ENCODE measurements at regions not wholly inside any gene's neighbourhood (a gene's known extent, or its start where the extent isn't known, plus 50 kb on each side); places are given as distances from the start of the nearest gene placed in this dataset.

- no peak for DNase-seq (ENCODE audit: low read depth, low spot score)
Observed at GRCh38 chr14:61893371-61893940, 131.2 kb downstream of the SNAPC1 start.

GRCh38 chr14:61894452-61895077 lies 132.3 kb downstream of the SNAPC1 start:
- peak; percentile 39 for DNase-seq (ENCODE audit: low read depth, low spot score)

- no peak for DNase-seq (ENCODE audit: low read depth, low spot score)
Observed at GRCh38 chr14:61897300-61897699, 135.1 kb downstream of the SNAPC1 start.

- DNase-seq (ENCODE audit: low read depth, low spot score): no peak
Observed at GRCh38 chr14:61898568-61898967, 136.3 kb downstream of the SNAPC1 start.

GRCh38 chr14:61899497-61899896 lies 137.3 kb downstream of the SNAPC1 start:
- DNase-seq (ENCODE audit: low read depth, low spot score): no peak

- no peak for DNase-seq (ENCODE audit: low read depth, low spot score)
Observed at GRCh38 chr14:61904946-61905345, 142.7 kb downstream of the SNAPC1 start.

GRCh38 chr14:61911574-61911973 lies 149.4 kb downstream of the SNAPC1 start:
- no peak for DNase-seq (ENCODE audit: low read depth, low spot score)

- no peak for DNase-seq (ENCODE audit: low read depth, low spot score)
Observed at GRCh38 chr14:61918998-61919397, 156.8 kb downstream of the SNAPC1 start.

GRCh38 chr14:61923348-61923747 lies 161.1 kb downstream of the SNAPC1 start:
- no peak for DNase-seq (ENCODE audit: low read depth, low spot score)

GRCh38 chr14:61925043-61925442 lies 162.8 kb downstream of the SNAPC1 start:
- DNase-seq (ENCODE audit: low read depth, low spot score): no peak

- DNase-seq (ENCODE audit: low read depth, low spot score): no peak
Observed at GRCh38 chr14:61925732-61926435, 163.7 kb downstream of the SNAPC1 start.

- DNase-seq (ENCODE audit: low read depth, low spot score): no peak
Observed at GRCh38 chr14:61927060-61927459, 164.8 kb downstream of the SNAPC1 start.

- no peak for DNase-seq (ENCODE audit: low read depth, low spot score)
Observed at GRCh38 chr14:61927520-61927919, 165.3 kb downstream of the SNAPC1 start.

GRCh38 chr14:61928300-61928699 lies 166.1 kb downstream of the SNAPC1 start:
- no peak for DNase-seq (ENCODE audit: low read depth, low spot score)

GRCh38 chr14:61928701-61929100 lies 166.5 kb downstream of the SNAPC1 start:
- no peak for DNase-seq (ENCODE audit: low read depth, low spot score)

GRCh38 chr14:61929651-61930050 lies 167.4 kb downstream of the SNAPC1 start:
- no peak for DNase-seq (ENCODE audit: low read depth, low spot score)

- no peak for DNase-seq (ENCODE audit: low read depth, low spot score)
Observed at GRCh38 chr14:61930101-61930857, 168.1 kb downstream of the SNAPC1 start.

GRCh38 chr14:61932974-61933373 lies 170.8 kb downstream of the SNAPC1 start:
- DNase-seq (ENCODE audit: low read depth, low spot score): no peak

- no peak for DNase-seq (ENCODE audit: low read depth, low spot score)
Observed at GRCh38 chr14:61934385-61934784, 172.2 kb downstream of the SNAPC1 start.

GRCh38 chr14:61939776-61940175 lies 177.6 kb downstream of the SNAPC1 start:
- DNase-seq (ENCODE audit: low read depth, low spot score): no peak

- DNase-seq (ENCODE audit: low read depth, low spot score): peak; percentile 95
Observed at GRCh38 chr14:61940666-61941420, 178.6 kb downstream of the SNAPC1 start.

All from ELF-1 (cell line).